H1 (cell line): ENCODE measurements at regions not wholly inside any gene's neighbourhood (a gene's known extent, or its start where the extent isn't known, plus 50 kb on each side); places are given as distances from the start of the nearest gene placed in this dataset.

Experiments
- CREB1 ChIP-seq: IDR thresholded peaks from 2 replicates; pipeline ENCODE4 v1.6.1; 2012; ENCODE audit warnings: inconsistent platforms
- CTCF ChIP-seq, 3 experiments: IDR thresholded peaks; 1 replicate in 2 of 3; 2 replicates in 1 of 3; pipeline versions ENCODE4 v1.5.1 to v1.6.1; 2011; ENCODE audit warnings: low read length in 3 of 3, mild to moderate bottlenecking in 3 of 3, inconsistent platforms in 2 of 3, low read depth in 1 of 3, moderate library complexity in 1 of 3; ENCODE audit not compliant: insufficient read depth in 1 of 3; ENCODE audit errors: control extremely low read depth in 1 of 3
- HDAC6 ChIP-seq: IDR thresholded peaks from one replicate; pipeline ENCODE4 v1.7.1; 2012; ENCODE audit warnings: low read depth, mild to moderate bottlenecking, inconsistent platforms, low read length, moderate library complexity
- POLR2A ChIP-seq, 2 experiments: IDR thresholded peaks; 1 replicate in 1 of 2; 2 replicates in 1 of 2; pipeline ENCODE4 v1.6.1; 2011; ENCODE audit warnings: low read depth in 2 of 2, low read length in 2 of 2, mild to moderate bottlenecking in 2 of 2; ENCODE audit errors: control extremely low read depth in 1 of 2
- POLR2AphosphoS5 ChIP-seq: IDR thresholded peaks from 2 replicates; pipeline ENCODE4 v1.6.1; 2011; ENCODE audit warnings: low read depth, low read length
- RNF2 ChIP-seq: fragments of 200-900, 300-1000 bp; sonication (generic); IDR thresholded peaks from 2 replicates; pipeline ENCODE4 v1.7.1; 2016; ENCODE audit warnings: borderline replicate concordance, low read depth, mild to moderate bottlenecking, antibody characterized with exemption, low read length; ENCODE audit not compliant: poor library complexity, severe bottlenecking; ENCODE audit errors: missing control alignments
- USF2 ChIP-seq: IDR thresholded peaks from 2 replicates; pipeline ENCODE4 v1.6.1; 2011; ENCODE audit warnings: low read length, improper control_type of control experiment
- ZNF274 ChIP-seq: IDR thresholded peaks from 2 replicates; pipeline ENCODE4 v1.7.0; 2012; ENCODE audit warnings: low read length, borderline replicate concordance; ENCODE audit errors: extremely low read depth

- TF ChIP-seq HDAC6 (no peak), USF2 (peak; percentile 67), CTCF (IDR thresholded peaks at IDR 0.05; ENCODE audit: control extremely low read depth in 1 of 3, insufficient read depth in 1 of 3, low read depth in 1 of 3, low read length in 3 of 3) (no peak), POLR2AphosphoS5 (no peak), ZNF274 (no peak), POLR2A (IDR thresholded peaks at IDR 0.05; ENCODE audit: control extremely low read depth in 1 of 2, low read depth in 2 of 2, low read length in 2 of 2) (no peak), RNF2 (no peak), CREB1 (no peak)
These were observed 52.5 kb upstream of the GRPEL1 start for GRCh38 chr4:7120341-7120740.
